Sigmoid colon (tissue), 6 donors: ENCODE measurements at regions not wholly inside any gene's neighbourhood (a gene's known extent, or its start where the extent isn't known, plus 50 kb on each side); places are given as distances from the start of the nearest gene placed in this dataset.

Experiments used
- DNase-seq: peaks from one replicate; pipeline ENCODE4 v3.0.0-alpha.2; 2019
- H3K27ac ChIP-seq, 4 donors: fragments of 200-600 bp; sonication (generic); one replicate each; pipeline ENCODE4 v1.5.1; 2016 to 2019; ENCODE audit warnings: mild to moderate bottlenecking in 1 of 4
- H3K27me3 ChIP-seq, 3 donors: fragments of 200-600 bp; sonication (generic); one replicate each; pipeline ENCODE4 v1.5.1; 2019; ENCODE audit warnings: mild to moderate bottlenecking in 1 of 3
- H3K36me3 ChIP-seq, 4 donors: fragments of 200-600 bp; sonication (generic); one replicate each; pipeline ENCODE4 v1.5.1; 2016 to 2019
- H3K4me1 ChIP-seq, 4 donors: fragments of 200-600 bp; sonication (generic); one replicate each; pipeline ENCODE4 v1.5.1; 2017 to 2019
- H3K4me3 ChIP-seq, 4 donors: fragments of 200-600 bp; sonication (generic); one replicate each; pipeline ENCODE4 v1.5.1; 2017 to 2019; ENCODE audit warnings: mild to moderate bottlenecking in 2 of 4, moderate library complexity in 1 of 4
- H3K9me3 ChIP-seq, 4 donors: fragments of 200-600 bp in 3 of 4; sonication (generic) in 3 of 4; one replicate each; pipeline versions ENCODE4 v1.5.1 to v1.6.1; 2013 to 2019
- EP300 ChIP-seq, 4 donors: sonication (generic); formaldehyde crosslinking; IDR thresholded peaks; one replicate each; pipeline ENCODE4 v1.6.1; 2017; ENCODE audit warnings: antibody characterized with exemption in 4 of 4
- POLR2A ChIP-seq, 2 donors: fragments of 450-650 bp; IDR thresholded peaks; one replicate each; pipeline ENCODE4 v1.6.1; 2016; ENCODE audit warnings: antibody characterized with exemption in 2 of 2, mild to moderate bottlenecking in 2 of 2, moderate library complexity in 2 of 2
- POLR2AphosphoS5 ChIP-seq, 4 donors: sonication (generic); formaldehyde crosslinking; IDR thresholded peaks; one replicate each; pipeline ENCODE4 v1.6.1; 2017; ENCODE audit warnings: antibody characterized with exemption in 4 of 4
- WGBS, 2 donors: extraction: QIAGEN DNeasy Blood & Tissue Kit; methylation state at CpG; one replicate each; pipeline ENCODE4 v1.1.7; 2013; 5-methylcytosine and 5-hydroxymethylcytosine counted together
- intact Hi-C: fragments of 100-400 bp; cut with DNase I; formaldehyde crosslinking; loops from one replicate; pipeline ENCODE4 v1.15.1; 2023
- TF ChIP-seq, protein P1 (sequence below), 4 experiments: fragments of 450-650 bp in 3 of 4; fragments of 200-600 bp in 1 of 4; IDR thresholded peaks; one replicate each; pipeline ENCODE4 v1.5.1; 2016 to 2019; ENCODE audit warnings: antibody characterized with exemption in 4 of 4, mild to moderate bottlenecking in 3 of 4, moderate library complexity in 2 of 4
- donor health status: healthy with polysubstance abuse.
- donor health status: healthy.

DNA sequence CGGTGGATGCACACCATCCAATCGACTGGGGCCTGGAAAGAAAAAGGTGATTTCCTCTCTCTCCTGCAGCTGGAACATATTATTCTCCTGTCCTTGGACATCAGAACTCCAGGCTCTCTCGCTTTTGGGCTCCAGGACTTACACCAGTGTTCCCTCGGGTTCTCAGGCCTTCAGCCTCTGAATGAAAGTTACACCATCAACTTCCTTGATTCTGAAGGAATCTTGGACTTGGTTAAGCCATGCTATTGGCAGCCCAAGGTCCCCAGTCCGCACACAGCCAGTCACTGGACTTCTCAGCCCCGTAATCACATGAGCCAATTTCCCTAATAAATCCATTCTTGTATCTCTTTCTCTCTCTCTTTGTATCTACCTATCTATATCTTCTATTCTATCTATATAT is 418.9 kb downstream of the IRS1 start:
- intact Hi-C loops: no loop called here
- WGBS, 2 donors: 91 to 93% methylated on average over 6 of the region's 6 CpGs
- Histone ChIP-seq H3K27ac (no peak overlapping the region), H3K4me1 (peaks cover 0 to 10% (median 0%) of the 10 kb centered on the region in 4 donors), H3K27me3 (no peaks in the 10 kb centered on the region), H3K4me3 (no peak overlapping the region), H3K9me3 (no peaks in the 10 kb centered on the region), H3K36me3 (no peaks in the 10 kb centered on the region)
- no peak for DNase-seq
- TF ChIP-seq, protein P1, sequence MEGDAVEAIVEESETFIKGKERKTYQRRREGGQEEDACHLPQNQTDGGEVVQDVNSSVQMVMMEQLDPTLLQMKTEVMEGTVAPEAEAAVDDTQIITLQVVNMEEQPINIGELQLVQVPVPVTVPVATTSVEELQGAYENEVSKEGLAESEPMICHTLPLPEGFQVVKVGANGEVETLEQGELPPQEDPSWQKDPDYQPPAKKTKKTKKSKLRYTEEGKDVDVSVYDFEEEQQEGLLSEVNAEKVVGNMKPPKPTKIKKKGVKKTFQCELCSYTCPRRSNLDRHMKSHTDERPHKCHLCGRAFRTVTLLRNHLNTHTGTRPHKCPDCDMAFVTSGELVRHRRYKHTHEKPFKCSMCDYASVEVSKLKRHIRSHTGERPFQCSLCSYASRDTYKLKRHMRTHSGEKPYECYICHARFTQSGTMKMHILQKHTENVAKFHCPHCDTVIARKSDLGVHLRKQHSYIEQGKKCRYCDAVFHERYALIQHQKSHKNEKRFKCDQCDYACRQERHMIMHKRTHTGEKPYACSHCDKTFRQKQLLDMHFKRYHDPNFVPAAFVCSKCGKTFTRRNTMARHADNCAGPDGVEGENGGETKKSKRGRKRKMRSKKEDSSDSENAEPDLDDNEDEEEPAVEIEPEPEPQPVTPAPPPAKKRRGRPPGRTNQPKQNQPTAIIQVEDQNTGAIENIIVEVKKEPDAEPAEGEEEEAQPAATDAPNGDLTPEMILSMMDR (IDR thresholded peaks at IDR 0.05): no peak
- TF ChIP-seq POLR2AphosphoS5 (IDR thresholded peaks at IDR 0.05): no peak

DNA sequence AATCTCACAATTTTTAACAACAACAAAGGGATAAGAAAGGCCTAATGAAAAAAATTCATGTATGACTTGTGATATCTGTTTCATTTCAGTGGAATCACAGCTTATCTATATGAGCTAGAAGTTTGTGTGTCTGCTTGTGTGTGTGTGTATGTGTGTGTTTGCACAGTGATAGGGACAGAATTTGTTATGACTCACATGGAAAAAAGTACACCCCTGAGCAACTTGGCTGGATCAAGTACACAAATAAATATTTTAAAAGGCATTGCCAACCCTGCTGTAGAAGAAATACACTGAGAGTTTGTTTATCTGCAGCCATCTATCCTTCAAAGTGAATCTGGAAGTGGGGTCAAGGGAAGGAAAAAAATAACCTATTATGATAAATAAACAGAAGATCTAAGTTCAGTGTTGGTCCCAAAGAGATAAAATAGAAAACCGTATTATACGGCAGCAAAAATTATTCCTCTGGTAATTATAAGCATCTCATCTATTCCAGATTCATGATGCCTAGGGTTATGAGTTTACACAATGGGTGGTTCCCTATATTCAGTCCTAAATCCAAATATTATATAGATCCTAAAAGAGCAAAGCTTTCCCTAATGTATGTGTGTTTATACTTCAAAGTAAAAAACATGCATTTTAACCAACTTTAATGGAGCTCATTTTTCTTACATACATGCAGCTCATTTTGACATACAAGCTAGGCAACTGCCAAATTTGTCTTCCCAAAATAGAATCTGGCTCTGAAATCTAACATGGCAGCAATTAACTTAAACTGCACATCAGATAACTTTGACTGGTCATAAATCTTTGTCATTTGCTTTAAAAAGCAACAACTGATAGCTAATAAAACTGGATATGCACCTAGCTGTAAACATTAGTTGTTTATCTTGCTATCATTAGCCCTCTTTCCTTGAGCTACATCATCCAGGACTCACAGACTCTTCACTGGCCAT is 420.6 kb downstream of the IRS1 start:
- no peak for DNase-seq
- TF ChIP-seq POLR2AphosphoS5 (IDR thresholded peaks at IDR 0.05) (no peak), POLR2A (IDR thresholded peaks at IDR 0.05) (no peak), EP300 (IDR thresholded peaks at IDR 0.05) (no peak)
- TF ChIP-seq, protein P1 (IDR thresholded peaks at IDR 0.05): no peak
- H3K4me3 ChIP-seq: no peak overlapping the region
- no peaks in the 10 kb centered on the region for H3K27me3 ChIP-seq
- H3K4me1 ChIP-seq: peaks cover 0 to 10% (median 0%) of the 10 kb centered on the region in 4 donors
- intact Hi-C loops: no loop called here
- WGBS, 2 donors: 42 to 66% methylated on average over 2 of the region's 2 CpGs
- H3K9me3 ChIP-seq: no peaks in the 10 kb centered on the region
- H3K27ac ChIP-seq: no peak overlapping the region
- no peaks in the 10 kb centered on the region for H3K36me3 ChIP-seq

DNA sequence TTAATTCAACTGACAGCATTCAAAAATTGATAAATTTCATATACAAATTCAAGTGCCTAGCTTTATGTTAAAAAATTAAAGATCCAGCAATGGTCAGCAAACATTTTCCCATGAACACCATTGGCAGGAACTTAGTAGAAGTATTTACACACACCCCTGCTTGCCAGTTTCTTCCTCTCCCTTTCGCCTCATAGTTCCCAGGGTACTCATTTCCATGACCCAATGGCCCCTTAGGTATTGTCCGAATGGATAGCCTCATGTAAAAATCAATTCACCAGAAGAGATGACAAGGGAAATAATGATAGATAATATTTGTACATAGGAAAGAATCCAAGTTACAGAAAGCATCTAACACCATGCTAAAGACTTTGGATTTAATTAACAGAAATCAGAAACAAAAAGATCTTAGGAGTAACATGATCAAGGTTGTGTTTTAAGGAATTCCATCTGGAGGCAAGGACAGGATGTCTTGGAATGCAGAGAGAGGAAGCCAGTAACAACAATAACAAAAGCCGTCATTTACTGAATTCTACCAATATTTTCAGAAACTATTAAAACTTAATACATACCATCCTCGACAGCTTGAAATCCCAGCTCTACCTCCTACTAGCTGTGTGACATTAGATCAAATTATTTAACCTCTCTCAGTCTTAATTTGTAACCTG is 423.0 kb downstream of the IRS1 start:
- WGBS, 2 donors: 75 to 92% methylated on average over 4 of the region's 4 CpGs

DNA sequence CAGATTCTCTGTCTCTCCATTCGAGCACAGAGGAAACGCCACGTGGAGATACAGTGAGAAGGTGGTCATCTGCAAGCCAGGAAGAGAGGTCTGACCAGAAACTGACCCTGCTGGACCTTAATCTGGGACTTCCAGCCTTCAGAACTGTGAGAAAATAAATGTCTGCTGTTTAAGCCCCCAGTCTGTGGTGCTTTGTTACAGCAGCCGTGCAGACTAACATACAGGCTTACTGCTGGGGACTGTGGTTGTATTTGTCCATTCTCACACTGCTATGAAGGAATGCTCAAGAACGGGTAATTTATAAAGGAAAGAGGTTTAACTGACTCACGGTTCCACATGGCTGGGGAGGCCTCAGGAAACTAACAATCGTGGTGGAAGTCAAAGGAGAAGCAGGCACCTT is 432.7 kb downstream of the IRS1 start:
- TF ChIP-seq POLR2AphosphoS5 (IDR thresholded peaks at IDR 0.05): no peak
- TF ChIP-seq POLR2A (IDR thresholded peaks at IDR 0.05): no peak
- TF ChIP-seq, protein P1 (IDR thresholded peaks at IDR 0.05): no peak
- TF ChIP-seq EP300 (IDR thresholded peaks at IDR 0.05): no peak
- no peaks in the 10 kb centered on the region for H3K27me3 ChIP-seq
- WGBS, 2 donors: 78 to 89% methylated on average over 7 of the region's 7 CpGs
- no peak overlapping the region for H3K4me3 ChIP-seq
- no peaks in the 10 kb centered on the region for H3K36me3 ChIP-seq
- DNase-seq: no peak
- intact Hi-C loops: no loop called here
- peaks cover 0 to 4% (median 0%) of the 10 kb centered on the region in 4 donors for H3K4me1 ChIP-seq
- no peaks in the 10 kb centered on the region for H3K9me3 ChIP-seq
- H3K27ac ChIP-seq: no peak overlapping the region

More for the DNA sequence above, 423.0 kb downstream of the IRS1 start:
- H3K4me1 ChIP-seq: peaks cover 0 to 10% (median 0%) of the 10 kb centered on the region in 4 donors
- no peaks in the 10 kb centered on the region for H3K9me3 ChIP-seq
- no peaks in the 10 kb centered on the region for H3K36me3 ChIP-seq
- no peak for DNase-seq
- intact Hi-C loops: no loop called here
- no peaks in the 10 kb centered on the region for H3K27me3 ChIP-seq
- TF ChIP-seq POLR2A (IDR thresholded peaks at IDR 0.05): no peak
- TF ChIP-seq, protein P1 (IDR thresholded peaks at IDR 0.05): no peak
- no peak for TF ChIP-seq EP300 (IDR thresholded peaks at IDR 0.05)
- no peak for TF ChIP-seq POLR2AphosphoS5 (IDR thresholded peaks at IDR 0.05)
- H3K4me3 ChIP-seq: no peak overlapping the region
- H3K27ac ChIP-seq: no peak overlapping the region
